ENCODE measurements at regions not wholly inside any gene's neighbourhood (a gene's known extent, or its start where the extent isn't known, plus 50 kb on each side); places are given as distances from the start of the nearest gene placed in this dataset.

DNA sequence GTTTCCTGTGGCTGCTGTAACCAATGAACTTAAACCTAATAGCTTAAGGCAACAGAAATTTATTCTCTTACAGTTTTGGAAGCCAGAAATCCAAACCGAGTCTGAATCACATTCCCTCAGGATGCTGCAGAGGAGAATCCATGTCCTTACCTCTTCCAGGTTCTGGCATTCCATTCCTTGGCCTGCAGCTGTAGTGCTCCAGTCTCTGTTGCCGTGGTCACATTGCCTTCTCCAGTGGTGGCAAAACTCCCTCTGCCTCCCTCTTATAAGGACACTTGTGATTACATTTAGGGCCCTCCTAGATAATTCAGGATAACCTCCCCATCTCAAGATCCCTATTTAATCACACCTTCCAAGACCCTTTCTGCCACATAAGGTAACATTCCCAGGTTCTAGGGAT is 88.7 kb upstream of the SHB start:
- H3K27ac ChIP-seq (ENCODE audit: low read depth, low read length) = no peak overlapping the region
- no peak overlapping the region for H3K4me3 ChIP-seq (ENCODE audit: low read depth in 1 of 2, low read length in 2 of 2)
- no peaks in the 10 kb centered on the region for H3K36me3 ChIP-seq (ENCODE audit: control insufficient read depth in 1 of 2, insufficient read depth in 2 of 2, low read length in 2 of 2)
- H3K4me1 ChIP-seq (ENCODE audit: control insufficient read depth in 1 of 2, insufficient read depth in 2 of 2, low read length in 2 of 2) = no peaks in the 10 kb centered on the region
- H3K27me3 ChIP-seq (ENCODE audit: control insufficient read depth in 1 of 2, insufficient read depth in 2 of 2, low read length in 2 of 2) = no peaks in the 10 kb centered on the region
- H3K9ac ChIP-seq (ENCODE audit: low read depth in 1 of 2, low read length in 2 of 2) = no peak overlapping the region
- H3K9me3 ChIP-seq (ENCODE audit: control insufficient read depth in 1 of 2, low read length in 2 of 2) = no peaks in the 10 kb centered on the region

DNA sequence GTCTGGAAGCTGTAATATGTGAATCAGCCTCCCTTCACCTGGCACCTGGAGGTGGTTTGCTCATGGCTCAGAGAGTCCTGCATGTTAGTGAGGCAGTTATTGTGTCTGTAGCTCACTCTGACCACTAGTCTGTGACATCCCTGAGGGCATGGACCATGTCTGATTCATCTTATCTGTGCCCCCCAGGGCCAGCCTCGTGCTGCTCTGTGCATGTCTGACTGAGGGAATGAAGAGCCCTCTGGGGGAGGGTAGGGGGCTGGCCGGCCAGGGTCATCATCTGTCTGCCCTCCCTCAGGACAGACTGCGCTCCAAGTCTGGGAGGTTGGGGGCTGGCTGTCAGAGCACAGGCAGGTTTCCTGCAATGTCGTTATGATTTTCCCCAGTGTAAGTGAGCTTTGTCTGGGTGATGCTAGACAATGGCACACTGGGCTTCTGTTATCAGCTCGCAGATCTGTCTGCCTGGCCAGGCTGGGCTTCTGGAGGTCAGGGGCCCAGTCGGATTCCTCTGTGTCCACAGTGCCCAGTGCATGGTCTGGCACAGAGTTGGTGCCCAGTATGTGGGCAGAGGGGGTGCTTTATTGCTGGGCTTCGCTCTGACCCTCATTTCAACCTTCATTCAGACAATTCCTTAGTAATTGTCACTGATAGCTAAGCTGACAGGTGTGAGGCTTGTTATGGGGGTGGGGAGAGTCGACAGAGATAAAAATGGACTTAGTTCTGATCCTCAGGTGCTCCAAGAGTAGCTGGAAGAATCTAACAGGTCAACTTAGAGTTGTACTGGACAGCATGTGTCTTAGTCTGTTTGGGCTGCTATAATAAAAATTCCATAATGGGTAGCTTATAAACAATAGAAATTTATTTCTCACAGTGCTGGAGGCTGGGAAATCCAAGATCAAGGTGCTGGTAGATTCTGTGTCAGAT is 85.7 kb upstream of the SHB start:
- H3K4me1 ChIP-seq (ENCODE audit: control insufficient read depth in 1 of 2, insufficient read depth in 2 of 2, low read length in 2 of 2) = no peaks in the 10 kb centered on the region

DNA sequence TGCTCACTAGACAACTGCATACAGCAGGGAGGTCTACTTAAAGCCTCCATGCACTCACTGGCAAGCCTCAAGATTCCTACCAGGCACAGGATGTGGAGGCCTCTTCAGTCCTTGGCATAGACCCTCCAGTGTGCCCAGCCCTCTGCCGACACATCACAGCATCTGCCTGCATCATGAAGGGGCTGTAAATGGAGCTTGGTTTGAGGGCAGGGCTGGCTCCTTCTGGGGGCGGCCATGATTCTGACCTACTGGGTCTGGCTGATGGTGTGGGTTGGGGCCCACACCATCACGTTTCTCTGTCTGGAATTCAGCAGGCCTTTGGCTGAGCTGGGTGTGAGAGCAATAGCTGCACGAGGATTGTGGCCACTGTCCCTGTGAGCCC is 84.9 kb upstream of the SHB start:
- H3K9ac ChIP-seq (ENCODE audit: low read depth in 1 of 2, low read length in 2 of 2) = no peak overlapping the region
- H3K4me3 ChIP-seq (ENCODE audit: low read depth in 1 of 2, low read length in 2 of 2) = no peak overlapping the region
- no peaks in the 10 kb centered on the region for H3K27me3 ChIP-seq (ENCODE audit: control insufficient read depth in 1 of 2, insufficient read depth in 2 of 2, low read length in 2 of 2)
- H3K4me1 ChIP-seq (ENCODE audit: control insufficient read depth in 1 of 2, insufficient read depth in 2 of 2, low read length in 2 of 2) = no peaks in the 10 kb centered on the region
- no peaks in the 10 kb centered on the region for H3K9me3 ChIP-seq (ENCODE audit: control insufficient read depth in 1 of 2, low read length in 2 of 2)
- no peak overlapping the region for H3K27ac ChIP-seq (ENCODE audit: low read depth, low read length)
- no peaks in the 10 kb centered on the region for H3K36me3 ChIP-seq (ENCODE audit: control insufficient read depth in 1 of 2, insufficient read depth in 2 of 2, low read length in 2 of 2)

More for the DNA sequence above, 85.7 kb upstream of the SHB start:
- Histone ChIP-seq H3K9me3 (ENCODE audit: control insufficient read depth in 1 of 2, low read length in 2 of 2) (no peaks in the 10 kb centered on the region), H3K36me3 (ENCODE audit: control insufficient read depth in 1 of 2, insufficient read depth in 2 of 2, low read length in 2 of 2) (no peaks in the 10 kb centered on the region), H3K4me3 (ENCODE audit: low read depth in 1 of 2, low read length in 2 of 2) (no peak overlapping the region), H3K27me3 (ENCODE audit: control insufficient read depth in 1 of 2, insufficient read depth in 2 of 2, low read length in 2 of 2) (no peaks in the 10 kb centered on the region), H3K27ac (ENCODE audit: low read depth, low read length) (no peak overlapping the region), H3K9ac (ENCODE audit: low read depth in 1 of 2, low read length in 2 of 2) (no peak overlapping the region)

DNA sequence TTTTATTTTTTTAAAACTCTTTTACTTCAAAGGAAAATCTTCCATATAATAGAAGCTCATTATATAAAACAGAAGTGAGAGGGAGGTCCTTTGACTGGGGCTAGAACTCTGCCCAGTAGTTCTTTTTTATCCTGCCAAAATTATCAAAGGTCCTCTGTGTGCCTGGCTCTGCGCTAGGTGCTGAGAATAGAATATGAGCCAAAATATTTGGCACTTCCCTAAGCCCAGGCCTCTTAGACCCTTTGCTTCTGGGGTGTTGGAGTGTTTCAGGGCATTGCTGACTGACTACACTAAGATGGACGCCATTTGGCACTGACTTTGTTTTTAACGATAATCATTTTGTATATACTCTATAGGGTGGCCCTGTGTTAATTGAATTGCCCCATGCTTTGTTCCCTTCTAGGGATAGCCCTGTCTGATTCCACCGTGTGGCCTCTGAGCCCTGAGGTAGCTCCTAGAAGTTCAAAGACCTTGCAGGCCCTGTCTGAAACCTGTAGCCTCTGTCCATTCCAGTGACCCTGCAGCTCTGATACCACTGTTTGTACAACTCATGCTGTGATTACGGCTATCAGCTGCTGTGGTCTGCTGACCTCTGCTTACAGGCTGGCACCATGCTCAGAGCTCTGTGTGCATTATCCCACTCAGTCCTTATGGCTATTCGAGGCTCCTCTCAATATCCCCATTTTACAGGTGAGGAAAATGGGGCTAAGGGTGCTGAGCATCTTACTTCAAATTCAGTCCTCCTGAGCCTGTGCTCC is 84.3 kb upstream of the SHB start:
- Histone ChIP-seq H3K36me3 (ENCODE audit: control insufficient read depth in 1 of 2, insufficient read depth in 2 of 2, low read length in 2 of 2) (no peaks in the 10 kb centered on the region), H3K27ac (ENCODE audit: low read depth, low read length) (no peak overlapping the region), H3K4me3 (ENCODE audit: low read depth in 1 of 2, low read length in 2 of 2) (no peak overlapping the region), H3K4me1 (ENCODE audit: control insufficient read depth in 1 of 2, insufficient read depth in 2 of 2, low read length in 2 of 2) (no peaks in the 10 kb centered on the region), H3K9me3 (ENCODE audit: control insufficient read depth in 1 of 2, low read length in 2 of 2) (no peaks in the 10 kb centered on the region), H3K9ac (ENCODE audit: low read depth in 1 of 2, low read length in 2 of 2) (no peak overlapping the region), H3K27me3 (ENCODE audit: control insufficient read depth in 1 of 2, insufficient read depth in 2 of 2, low read length in 2 of 2) (no peaks in the 10 kb centered on the region)

DNA sequence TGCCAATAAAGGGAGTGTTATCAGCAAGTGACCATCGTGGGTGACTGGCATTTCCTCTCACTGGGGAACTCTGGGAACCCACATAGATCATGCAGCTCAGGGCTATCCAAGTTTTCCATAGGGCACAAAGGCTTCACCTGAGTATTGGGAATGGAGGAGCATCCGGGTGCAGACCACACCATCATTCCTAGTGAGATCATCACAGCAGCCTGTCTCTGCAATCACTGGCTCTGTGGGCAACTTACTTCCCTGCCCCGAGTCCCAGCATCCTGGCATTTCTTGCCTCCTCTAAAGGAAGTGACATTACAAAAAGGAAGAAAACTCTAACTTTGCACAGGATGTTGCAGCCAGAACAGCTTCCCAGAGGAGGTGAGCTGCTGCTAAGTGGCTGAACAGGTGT is 80.6 kb upstream of the SHB start:
- H3K4me1 ChIP-seq (ENCODE audit: control insufficient read depth in 1 of 2, insufficient read depth in 2 of 2, low read length in 2 of 2) = no peaks in the 10 kb centered on the region
- H3K36me3 ChIP-seq (ENCODE audit: control insufficient read depth in 1 of 2, insufficient read depth in 2 of 2, low read length in 2 of 2) = no peaks in the 10 kb centered on the region
- H3K27me3 ChIP-seq (ENCODE audit: control insufficient read depth in 1 of 2, insufficient read depth in 2 of 2, low read length in 2 of 2) = peaks cover 0 to 7% of the 10 kb centered on the region in 2 donors
- H3K9me3 ChIP-seq (ENCODE audit: control insufficient read depth in 1 of 2, low read length in 2 of 2) = no peaks in the 10 kb centered on the region
- no peak overlapping the region for H3K4me3 ChIP-seq (ENCODE audit: low read depth in 1 of 2, low read length in 2 of 2)
- no peak overlapping the region for H3K9ac ChIP-seq (ENCODE audit: low read depth in 1 of 2, low read length in 2 of 2)
- H3K27ac ChIP-seq (ENCODE audit: low read depth, low read length) = no peak overlapping the region

DNA sequence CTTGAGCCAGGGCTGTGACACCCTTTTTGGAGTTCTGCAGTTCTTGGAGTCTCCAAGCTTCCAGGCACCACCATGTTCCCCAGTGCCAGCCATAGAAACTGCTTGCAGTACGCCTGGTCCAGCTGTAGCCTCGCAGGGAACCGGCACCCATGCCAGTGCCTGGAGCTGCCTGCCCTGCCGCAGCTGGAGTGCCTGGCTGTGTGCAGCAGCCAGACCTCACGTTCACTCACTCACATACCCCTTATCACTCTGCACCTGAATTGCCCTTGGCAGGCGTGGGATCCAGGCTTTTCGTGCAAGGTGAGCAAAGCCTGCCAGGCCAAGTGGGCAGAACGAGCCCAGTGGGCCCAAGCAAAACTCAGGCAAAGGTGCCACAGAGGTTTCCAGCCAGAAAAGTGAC is 77.8 kb upstream of the SHB start:
- H3K9ac ChIP-seq (ENCODE audit: low read depth in 1 of 2, low read length in 2 of 2) = no peak overlapping the region
- no peak overlapping the region for H3K27ac ChIP-seq (ENCODE audit: low read depth, low read length)
- H3K4me1 ChIP-seq (ENCODE audit: control insufficient read depth in 1 of 2, insufficient read depth in 2 of 2, low read length in 2 of 2) = no peaks in the 10 kb centered on the region
- no peaks in the 10 kb centered on the region for H3K9me3 ChIP-seq (ENCODE audit: control insufficient read depth in 1 of 2, low read length in 2 of 2)
- H3K27me3 ChIP-seq (ENCODE audit: control insufficient read depth in 1 of 2, insufficient read depth in 2 of 2, low read length in 2 of 2) = peaks cover 5 to 13% of the 10 kb centered on the region in 2 donors
- H3K4me3 ChIP-seq (ENCODE audit: low read depth in 1 of 2, low read length in 2 of 2) = no peak overlapping the region
- no peaks in the 10 kb centered on the region for H3K36me3 ChIP-seq (ENCODE audit: control insufficient read depth in 1 of 2, insufficient read depth in 2 of 2, low read length in 2 of 2)

DNA sequence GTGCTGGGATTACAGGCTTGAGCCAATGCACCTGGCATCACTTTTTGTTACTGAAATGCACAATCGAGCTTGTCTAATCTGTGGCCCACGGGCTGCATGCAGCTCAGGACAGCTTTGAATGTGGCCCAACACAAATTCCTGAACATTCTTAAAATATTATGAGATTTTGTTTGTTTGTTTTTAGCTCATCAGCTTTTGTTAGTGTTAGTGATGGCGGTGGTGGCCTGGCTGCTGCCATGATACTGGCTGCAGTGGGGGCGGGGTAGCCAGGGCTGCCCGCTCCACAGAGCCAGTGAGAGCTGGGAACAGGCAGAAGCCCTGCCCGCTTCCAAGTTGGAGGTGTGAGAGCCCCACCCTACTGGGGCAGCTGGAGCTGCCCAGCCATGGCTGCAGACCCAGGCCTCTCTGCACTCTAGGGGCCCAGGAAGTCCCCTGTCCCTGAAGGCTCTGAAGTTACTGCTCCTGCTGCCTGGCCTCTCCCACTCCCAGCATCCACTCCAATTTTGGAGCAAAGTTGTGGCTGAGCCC is 76.6 kb upstream of the SHB start:
- no peak overlapping the region for H3K27ac ChIP-seq (ENCODE audit: low read depth, low read length)
- no peaks in the 10 kb centered on the region for H3K9me3 ChIP-seq (ENCODE audit: control insufficient read depth in 1 of 2, low read length in 2 of 2)
- H3K36me3 ChIP-seq (ENCODE audit: control insufficient read depth in 1 of 2, insufficient read depth in 2 of 2, low read length in 2 of 2) = no peaks in the 10 kb centered on the region
- H3K4me1 ChIP-seq (ENCODE audit: control insufficient read depth in 1 of 2, insufficient read depth in 2 of 2, low read length in 2 of 2) = no peaks in the 10 kb centered on the region
- no peak overlapping the region for H3K9ac ChIP-seq (ENCODE audit: low read depth in 1 of 2, low read length in 2 of 2)
- H3K27me3 ChIP-seq (ENCODE audit: control insufficient read depth in 1 of 2, insufficient read depth in 2 of 2, low read length in 2 of 2) = peaks cover 9 to 18% of the 10 kb centered on the region in 2 donors
- H3K4me3 ChIP-seq (ENCODE audit: low read depth in 1 of 2, low read length in 2 of 2) = no peak overlapping the region

DNA sequence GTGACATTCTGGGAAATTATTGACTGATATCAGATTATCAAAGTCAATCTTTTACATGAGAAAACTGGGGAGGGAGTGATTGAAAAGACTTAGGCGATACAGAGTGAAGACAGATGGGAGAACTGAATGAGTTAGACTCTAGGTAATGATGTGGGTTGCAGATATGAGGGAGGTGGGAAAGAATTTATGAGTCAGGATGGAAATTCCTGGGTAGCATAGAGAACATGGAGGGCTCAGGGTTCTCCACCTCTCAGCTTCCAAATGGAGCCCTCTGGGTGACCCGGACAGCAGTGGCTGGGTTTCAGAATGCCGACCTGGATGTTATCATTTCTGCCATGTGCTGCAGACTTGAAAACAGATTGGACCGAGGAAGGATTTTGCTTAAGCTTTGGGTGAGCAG is 75.4 kb upstream of the SHB start:
- H3K27me3 ChIP-seq (ENCODE audit: control insufficient read depth in 1 of 2, insufficient read depth in 2 of 2, low read length in 2 of 2) = peaks cover 16 to 23% of the 10 kb centered on the region in 2 donors
- H3K4me1 ChIP-seq (ENCODE audit: control insufficient read depth in 1 of 2, insufficient read depth in 2 of 2, low read length in 2 of 2) = no peaks in the 10 kb centered on the region
- H3K27ac ChIP-seq (ENCODE audit: low read depth, low read length) = no peak overlapping the region
- H3K9me3 ChIP-seq (ENCODE audit: control insufficient read depth in 1 of 2, low read length in 2 of 2) = no peaks in the 10 kb centered on the region
- H3K4me3 ChIP-seq (ENCODE audit: low read depth in 1 of 2, low read length in 2 of 2) = no peak overlapping the region
- H3K36me3 ChIP-seq (ENCODE audit: control insufficient read depth in 1 of 2, insufficient read depth in 2 of 2, low read length in 2 of 2) = no peaks in the 10 kb centered on the region
- H3K9ac ChIP-seq (ENCODE audit: low read depth in 1 of 2, low read length in 2 of 2) = no peak overlapping the region

DNA sequence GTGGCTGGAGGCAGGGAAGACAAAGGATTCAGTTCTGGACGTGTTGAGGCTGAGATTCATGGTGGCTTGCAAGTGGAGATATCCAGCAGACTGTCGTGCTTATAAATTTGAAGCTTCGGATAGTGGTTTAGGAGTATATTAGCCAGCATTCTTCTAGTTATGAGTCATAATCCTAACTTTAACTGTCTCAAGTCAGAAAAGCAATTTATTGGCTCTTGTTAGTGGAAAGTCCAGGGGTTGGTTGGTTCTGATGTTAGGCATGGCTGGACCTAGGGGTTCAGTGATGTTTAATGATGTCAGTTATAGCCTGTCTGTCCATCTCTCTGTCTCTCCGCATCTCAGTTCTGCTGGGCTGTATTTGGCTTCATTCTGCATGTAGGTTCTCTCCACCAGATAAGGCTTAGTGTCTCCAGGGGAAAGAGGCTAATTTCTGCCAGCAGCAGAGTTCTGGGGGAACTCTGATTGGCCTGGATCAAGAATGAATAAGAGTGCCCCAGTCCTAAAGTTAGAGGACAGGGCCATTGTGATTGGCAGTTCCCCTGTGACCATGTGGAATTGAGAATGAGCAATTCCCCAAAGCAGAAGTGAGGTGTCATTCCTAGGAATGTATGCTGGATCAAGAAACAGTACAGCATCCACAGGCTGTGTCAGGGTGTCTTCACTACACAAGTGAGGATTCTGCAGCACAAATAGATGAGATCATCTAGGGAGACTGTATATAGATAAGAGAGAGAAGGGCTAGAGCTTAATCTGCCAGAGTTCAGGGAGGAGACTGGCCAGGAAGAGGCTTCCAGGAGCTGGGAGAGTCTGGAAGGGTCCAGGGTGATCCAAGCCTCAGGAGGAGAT is 72.9 kb upstream of the SHB start:
- H3K27ac ChIP-seq (ENCODE audit: low read depth, low read length) = no peak overlapping the region
- no peaks in the 10 kb centered on the region for H3K4me1 ChIP-seq (ENCODE audit: control insufficient read depth in 1 of 2, insufficient read depth in 2 of 2, low read length in 2 of 2)
- H3K4me3 ChIP-seq (ENCODE audit: low read depth in 1 of 2, low read length in 2 of 2) = no peak overlapping the region
- no peaks in the 10 kb centered on the region for H3K36me3 ChIP-seq (ENCODE audit: control insufficient read depth in 1 of 2, insufficient read depth in 2 of 2, low read length in 2 of 2)
- H3K9ac ChIP-seq (ENCODE audit: low read depth in 1 of 2, low read length in 2 of 2) = no peak overlapping the region
- no peaks in the 10 kb centered on the region for H3K9me3 ChIP-seq (ENCODE audit: control insufficient read depth in 1 of 2, low read length in 2 of 2)
- peaks cover 16 to 25% of the 10 kb centered on the region in 2 donors for H3K27me3 ChIP-seq (ENCODE audit: control insufficient read depth in 1 of 2, insufficient read depth in 2 of 2, low read length in 2 of 2)

All from duodenal mucosa (tissue), 2 donors.